Neural cell (in vitro differentiated cells): ENCODE measurements at regions not wholly inside any gene's neighbourhood (a gene's known extent, or its start where the extent isn't known, plus 50 kb on each side); places are given as distances from the start of the nearest gene placed in this dataset.

Source experiments
- EZH2 ChIP-seq: fragments of 200-600, 300-800 bp; shearing (Covaris generic), sonication (generic); IDR thresholded peaks from 2 replicates; pipeline ENCODE4 v1.6.1; 2014; ENCODE audit warnings: antibody characterized with exemption, low read length, borderline replicate concordance, mild to moderate bottlenecking; ENCODE audit not compliant: insufficient read depth, poor library complexity, severe bottlenecking
- MXI1 ChIP-seq: fragments of 450-650 bp; conservative IDR thresholded peaks from 2 replicates; pipeline ENCODE4 v1.6.1; 2014; ENCODE audit warnings: antibody characterized with exemption, mild to moderate bottlenecking; ENCODE audit not compliant: poor library complexity, severe bottlenecking
- RAD21 ChIP-seq: fragments of 450-650 bp; conservative IDR thresholded peaks from 2 replicates; pipeline ENCODE4 v1.6.1; 2014; ENCODE audit warnings: antibody characterized with exemption, mild to moderate bottlenecking, moderate library complexity
- TF ChIP-seq, protein P1 (sequence below): fragments of 450-650 bp; IDR thresholded peaks from 2 replicates; pipeline ENCODE4 v1.5.1; 2014; ENCODE audit warnings: antibody characterized with exemption, mild to moderate bottlenecking, moderate library complexity; ENCODE audit not compliant: poor library complexity, severe bottlenecking

DNA sequence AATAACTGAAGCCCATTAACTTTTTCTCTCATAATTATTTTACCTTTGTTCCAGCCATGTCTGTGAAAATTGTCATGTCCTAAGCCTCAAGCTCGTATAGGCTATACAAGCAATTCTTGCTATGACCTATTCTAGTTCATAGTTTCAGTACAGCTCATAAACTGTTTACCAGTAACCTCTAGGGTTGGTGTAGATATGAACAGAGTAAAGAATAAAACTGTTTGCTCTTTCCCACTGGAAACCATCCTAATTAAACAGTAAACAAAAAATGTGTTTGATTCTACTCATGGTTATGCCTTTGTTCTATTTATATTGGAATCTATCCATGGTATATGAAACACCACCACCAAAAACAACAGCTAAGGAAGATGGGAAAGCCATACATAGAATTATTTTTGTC, 1444.0 kb upstream of the PCDH7 start:
- TF ChIP-seq RAD21 (no peak), EZH2 (no peak), MXI1 (no peak)
- TF ChIP-seq, protein P1, sequence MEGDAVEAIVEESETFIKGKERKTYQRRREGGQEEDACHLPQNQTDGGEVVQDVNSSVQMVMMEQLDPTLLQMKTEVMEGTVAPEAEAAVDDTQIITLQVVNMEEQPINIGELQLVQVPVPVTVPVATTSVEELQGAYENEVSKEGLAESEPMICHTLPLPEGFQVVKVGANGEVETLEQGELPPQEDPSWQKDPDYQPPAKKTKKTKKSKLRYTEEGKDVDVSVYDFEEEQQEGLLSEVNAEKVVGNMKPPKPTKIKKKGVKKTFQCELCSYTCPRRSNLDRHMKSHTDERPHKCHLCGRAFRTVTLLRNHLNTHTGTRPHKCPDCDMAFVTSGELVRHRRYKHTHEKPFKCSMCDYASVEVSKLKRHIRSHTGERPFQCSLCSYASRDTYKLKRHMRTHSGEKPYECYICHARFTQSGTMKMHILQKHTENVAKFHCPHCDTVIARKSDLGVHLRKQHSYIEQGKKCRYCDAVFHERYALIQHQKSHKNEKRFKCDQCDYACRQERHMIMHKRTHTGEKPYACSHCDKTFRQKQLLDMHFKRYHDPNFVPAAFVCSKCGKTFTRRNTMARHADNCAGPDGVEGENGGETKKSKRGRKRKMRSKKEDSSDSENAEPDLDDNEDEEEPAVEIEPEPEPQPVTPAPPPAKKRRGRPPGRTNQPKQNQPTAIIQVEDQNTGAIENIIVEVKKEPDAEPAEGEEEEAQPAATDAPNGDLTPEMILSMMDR: no peak
